ENCODE measurements at regions not wholly inside any gene's neighbourhood (a gene's known extent, or its start where the extent isn't known, plus 50 kb on each side); places are given as distances from the start of the nearest gene placed in this dataset.

GRCh38 chr12:18990856-18991255 lies 138.7 kb upstream of the PLEKHA5 start:
- DNase-seq: no peak
- Histone ChIP-seq H3K4me3 (no peak overlapping the region), H3K27ac (no peak overlapping the region), H3K4me1 (no peaks in the 10 kb centered on the region), H3K36me3 (no peaks in the 10 kb centered on the region), H3K9me3 (replicated peaks) (no peaks in the 10 kb centered on the region), H3K27me3 (no peaks in the 10 kb centered on the region)

GRCh38 chr12:18992336-18992735 lies 137.2 kb upstream of the PLEKHA5 start:
- Histone ChIP-seq H3K36me3 (no peaks in the 10 kb centered on the region), H3K4me1 (no peaks in the 10 kb centered on the region), H3K9me3 (replicated peaks) (no peaks in the 10 kb centered on the region), H3K4me3 (no peak overlapping the region), H3K27me3 (no peaks in the 10 kb centered on the region), H3K27ac (no peak overlapping the region)
- DNase-seq: peak in 1 of 2 experiments; percentile 17

- no peak overlapping the region for H3K27ac ChIP-seq
Measured at GRCh38 chr12:18998343-18999261, 130.9 kb upstream of the PLEKHA5 start.

GRCh38 chr12:19000836-19001235 lies 128.7 kb upstream of the PLEKHA5 start:
- Histone ChIP-seq H3K9me3 (replicated peaks) (no peaks in the 10 kb centered on the region; the same call in 1 of the 2 replicates), H3K4me3 (no peak overlapping the region), H3K36me3 (no peaks in the 10 kb centered on the region), H3K27me3 (no peaks in the 10 kb centered on the region), H3K4me1 (no peaks in the 10 kb centered on the region), H3K27ac (no peak overlapping the region)
- DNase-seq: no peak

More at GRCh38 chr12:18998343-18999261, 130.9 kb upstream of the PLEKHA5 start:
- H3K36me3 ChIP-seq: no peaks in the 10 kb centered on the region
- no peak overlapping the region for H3K4me3 ChIP-seq
- H3K9me3 ChIP-seq (replicated peaks): no peaks in the 10 kb centered on the region
- no peaks in the 10 kb centered on the region for H3K4me1 ChIP-seq
- no peak for DNase-seq
- H3K27me3 ChIP-seq: no peaks in the 10 kb centered on the region

GRCh38 chr12:19002216-19002615 lies 127.3 kb upstream of the PLEKHA5 start:
- H3K27me3 ChIP-seq: no peaks in the 10 kb centered on the region
- H3K27ac ChIP-seq: no peak overlapping the region
- no peak for DNase-seq

GRCh38 chr12:19003141-19003540 lies 126.4 kb upstream of the PLEKHA5 start:
- no peak for DNase-seq
- Histone ChIP-seq H3K4me3 (no peak overlapping the region), H3K9me3 (replicated peaks) (no peaks in the 10 kb centered on the region; the same call in 1 of the 2 replicates), H3K36me3 (no peaks in the 10 kb centered on the region), H3K27ac (no peak overlapping the region), H3K4me1 (no peaks in the 10 kb centered on the region), H3K27me3 (no peaks in the 10 kb centered on the region)

More at GRCh38 chr12:19002216-19002615, 127.3 kb upstream of the PLEKHA5 start:
- H3K4me1 ChIP-seq: no peaks in the 10 kb centered on the region
- no peaks in the 10 kb centered on the region; the same call in 1 of the 2 replicates for H3K9me3 ChIP-seq (replicated peaks)
- H3K36me3 ChIP-seq: no peaks in the 10 kb centered on the region
- no peak overlapping the region for H3K4me3 ChIP-seq

- Histone ChIP-seq H3K27me3 (no peaks in the 10 kb centered on the region), H3K27ac (no peak overlapping the region), H3K4me1 (no peaks in the 10 kb centered on the region), H3K36me3 (no peaks in the 10 kb centered on the region), H3K4me3 (no peak overlapping the region), H3K9me3 (replicated peaks) (no peaks in the 10 kb centered on the region; the same call in 1 of the 2 replicates)
- no peak for DNase-seq
Measured at GRCh38 chr12:19003987-19004619, 125.4 kb upstream of the PLEKHA5 start.

- DNase-seq: no peak
- Histone ChIP-seq H3K27me3 (no peaks in the 10 kb centered on the region), H3K36me3 (no peaks in the 10 kb centered on the region), H3K27ac (no peak overlapping the region), H3K4me1 (no peaks in the 10 kb centered on the region), H3K4me3 (no peak overlapping the region), H3K9me3 (replicated peaks) (no peaks in the 10 kb centered on the region; the same call in 1 of the 2 replicates)
Measured at GRCh38 chr12:19005257-19005801, 124.2 kb upstream of the PLEKHA5 start.

- Histone ChIP-seq H3K36me3 (no peaks in the 10 kb centered on the region), H3K9me3 (replicated peaks) (no peaks in the 10 kb centered on the region; the same call in 1 of the 2 replicates), H3K4me3 (no peak overlapping the region), H3K27ac (no peak overlapping the region), H3K4me1 (no peaks in the 10 kb centered on the region), H3K27me3 (no peaks in the 10 kb centered on the region)
- DNase-seq: no peak
Measured at GRCh38 chr12:19006626-19007137, 122.9 kb upstream of the PLEKHA5 start.

GRCh38 chr12:19008102-19008501 lies 121.4 kb upstream of the PLEKHA5 start:
- Histone ChIP-seq H3K9me3 (replicated peaks) (no peaks in the 10 kb centered on the region; the same call in 1 of the 2 replicates), H3K36me3 (no peaks in the 10 kb centered on the region), H3K4me3 (no peak overlapping the region), H3K27me3 (no peaks in the 10 kb centered on the region), H3K4me1 (no peaks in the 10 kb centered on the region), H3K27ac (no peak overlapping the region)
- no peak for DNase-seq

- H3K27ac ChIP-seq: no peak overlapping the region
- H3K36me3 ChIP-seq: no peaks in the 10 kb centered on the region
- H3K9me3 ChIP-seq (replicated peaks): no peaks in the 10 kb centered on the region
- no peak for DNase-seq
- H3K27me3 ChIP-seq: no peaks in the 10 kb centered on the region
- H3K4me3 ChIP-seq: no peak overlapping the region
- H3K4me1 ChIP-seq: no peaks in the 10 kb centered on the region
Measured at GRCh38 chr12:19010087-19010486, 119.4 kb upstream of the PLEKHA5 start.

GRCh38 chr12:19010726-19011125 lies 118.8 kb upstream of the PLEKHA5 start:
- no peaks in the 10 kb centered on the region for H3K36me3 ChIP-seq
- H3K4me1 ChIP-seq: no peaks in the 10 kb centered on the region
- no peak overlapping the region for H3K27ac ChIP-seq
- no peaks in the 10 kb centered on the region for H3K27me3 ChIP-seq
- no peaks in the 10 kb centered on the region for H3K9me3 ChIP-seq (replicated peaks)
- no peak for DNase-seq
- no peak overlapping the region for H3K4me3 ChIP-seq

GRCh38 chr12:19012965-19013364 lies 116.6 kb upstream of the PLEKHA5 start:
- no peak overlapping the region for H3K4me3 ChIP-seq

GRCh38 chr12:19014240-19014639 lies 115.3 kb upstream of the PLEKHA5 start:
- no peak for DNase-seq
- H3K27me3 ChIP-seq: no peaks in the 10 kb centered on the region
- H3K9me3 ChIP-seq (replicated peaks): no peaks in the 10 kb centered on the region; the same call in 1 of the 2 replicates
- no peak overlapping the region for H3K27ac ChIP-seq
- H3K36me3 ChIP-seq: no peaks in the 10 kb centered on the region
- H3K4me1 ChIP-seq: no peaks in the 10 kb centered on the region
- no peak overlapping the region for H3K4me3 ChIP-seq

More at GRCh38 chr12:19012965-19013364, 116.6 kb upstream of the PLEKHA5 start:
- no peak for DNase-seq
- H3K9me3 ChIP-seq (replicated peaks): no peaks in the 10 kb centered on the region; the same call in 1 of the 2 replicates
- H3K4me1 ChIP-seq: no peaks in the 10 kb centered on the region
- no peaks in the 10 kb centered on the region for H3K36me3 ChIP-seq
- H3K27me3 ChIP-seq: no peaks in the 10 kb centered on the region
- no peak overlapping the region for H3K27ac ChIP-seq

GRCh38 chr12:19015285-19015684 lies 114.2 kb upstream of the PLEKHA5 start:
- H3K36me3 ChIP-seq: no peaks in the 10 kb centered on the region
- no peak overlapping the region for H3K27ac ChIP-seq
- H3K4me3 ChIP-seq: no peak overlapping the region
- no peaks in the 10 kb centered on the region for H3K4me1 ChIP-seq
- DNase-seq: no peak
- no peaks in the 10 kb centered on the region; the same call in 1 of the 2 replicates for H3K9me3 ChIP-seq (replicated peaks)
- no peaks in the 10 kb centered on the region for H3K27me3 ChIP-seq
